Fibroblast of skin of back (primary cell): ENCODE measurements at regions not wholly inside any gene's neighbourhood (a gene's known extent, or its start where the extent isn't known, plus 50 kb on each side); places are given as distances from the start of the nearest gene placed in this dataset.

Experiments used
- DNase-seq: peaks from one replicate; pipeline ENCODE4 v3.0.0-alpha.2; 2013

DNA sequence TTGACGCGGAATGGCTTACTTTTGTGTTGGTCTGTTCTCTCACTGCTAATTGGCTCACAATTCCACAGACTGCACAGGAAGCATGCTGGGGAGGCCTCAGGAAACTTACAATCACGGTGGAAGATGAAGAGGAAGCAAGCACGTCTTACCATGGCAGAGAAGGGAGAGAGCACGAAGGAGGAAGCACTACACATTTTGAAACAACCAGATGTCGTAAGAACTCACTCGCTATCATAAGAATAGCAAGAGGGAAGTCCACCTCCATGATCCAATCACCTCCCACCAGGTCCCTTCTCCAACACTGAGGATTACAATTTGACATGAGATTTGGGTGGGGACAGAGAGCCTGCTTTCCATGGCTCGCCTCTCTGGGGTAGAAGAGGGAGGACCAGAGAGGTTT lies 106.2 kb downstream of the KCNF1 start:
- no peak for DNase-seq

GRCh38 chr2:11018651-11019185 lies 107.0 kb downstream of the KCNF1 start:
- no peak for DNase-seq

DNA sequence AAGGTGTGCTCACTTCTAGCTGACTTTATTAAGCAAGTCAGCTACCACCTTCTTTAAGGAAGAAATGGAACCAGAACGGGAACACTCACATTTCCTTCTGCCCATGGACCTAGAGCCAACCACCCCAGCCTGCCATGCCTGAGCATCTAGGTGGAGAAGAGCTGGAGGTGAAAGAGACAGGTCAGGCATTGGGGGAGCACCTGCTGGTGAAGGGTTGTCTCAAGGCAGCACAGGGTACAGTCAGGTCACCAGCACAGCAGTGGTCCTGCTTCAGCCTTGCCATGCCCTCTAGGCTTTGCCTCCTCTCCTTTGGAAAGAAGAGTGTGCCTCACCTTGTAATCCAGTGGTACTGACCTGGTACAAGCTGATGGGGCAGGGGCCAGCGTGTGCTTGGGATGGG lies 107.9 kb downstream of the KCNF1 start:
- no peak for DNase-seq

DNA sequence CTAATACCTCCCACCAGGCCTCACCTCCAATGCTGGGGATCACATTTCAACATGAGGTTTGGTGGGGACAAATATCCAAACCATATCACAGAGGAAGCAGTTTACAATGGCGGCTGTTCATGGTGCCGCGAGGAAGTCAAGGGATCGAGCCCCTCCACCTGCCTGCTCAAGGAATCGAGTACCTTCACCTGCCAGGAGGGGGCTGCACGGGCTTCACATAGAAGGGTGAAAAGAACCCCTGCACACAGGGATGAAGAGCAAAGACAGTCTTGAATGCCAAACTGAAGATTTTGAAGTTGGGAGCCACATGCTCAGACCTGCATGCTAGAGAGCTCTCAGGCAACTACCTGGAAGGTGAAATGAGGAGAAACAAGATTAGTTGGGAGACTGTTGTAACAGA lies 110.3 kb downstream of the KCNF1 start:
- DNase-seq = no peak

GRCh38 chr2:11022591-11023273 lies 111.0 kb downstream of the KCNF1 start:
- no peak for DNase-seq

DNA sequence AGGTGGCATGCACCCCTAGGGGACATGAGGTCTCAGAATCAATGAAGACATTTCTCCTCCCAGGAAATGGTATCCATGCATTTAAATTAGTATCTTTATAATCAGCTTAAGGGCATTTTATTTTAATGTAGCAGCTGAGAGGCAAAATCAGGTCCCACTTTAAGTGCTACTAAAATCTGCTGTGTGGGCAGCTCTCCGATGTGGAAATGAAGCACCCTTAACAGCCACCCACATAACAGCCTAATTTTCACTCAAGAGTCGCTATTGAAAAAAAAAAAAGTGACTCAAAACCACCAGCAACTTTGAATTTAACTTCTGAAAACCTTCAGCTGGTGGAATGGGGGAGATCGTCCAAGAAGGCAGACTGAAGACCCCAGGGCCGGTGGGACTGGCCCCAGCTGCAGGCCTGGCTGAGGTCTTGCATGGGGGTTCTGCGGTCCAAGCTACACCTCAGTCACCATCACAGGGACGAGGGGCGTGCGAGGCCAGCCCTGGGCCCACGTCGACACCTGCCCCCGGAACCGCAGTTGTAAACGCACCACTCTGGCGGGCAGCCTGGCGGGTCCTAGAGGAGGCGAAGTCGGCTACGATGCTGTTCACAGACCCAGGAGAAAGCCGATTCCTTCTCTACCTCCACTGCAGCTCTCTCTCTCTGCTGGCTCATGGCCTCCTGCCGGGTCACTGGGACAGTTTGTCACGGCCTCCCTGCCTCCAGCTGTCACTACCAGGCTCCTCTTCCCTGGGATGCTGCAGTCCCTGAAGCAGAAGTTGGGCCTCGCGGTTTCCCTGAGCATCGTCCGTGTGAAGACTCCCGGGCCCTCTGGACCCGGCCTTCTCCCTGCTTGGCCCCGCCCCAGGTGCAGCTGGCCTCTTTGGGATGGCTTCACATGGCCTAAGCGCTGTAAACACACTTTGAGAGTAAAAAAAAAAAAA lies 111.9 kb downstream of the KCNF1 start:
- DNase-seq = no peak

GRCh38 chr2:11024259-11024645 lies 112.5 kb downstream of the KCNF1 start:
- peak; percentile 7 for DNase-seq

GRCh38 chr2:11024687-11025086 lies 113.0 kb downstream of the KCNF1 start:
- DNase-seq = no peak

DNA sequence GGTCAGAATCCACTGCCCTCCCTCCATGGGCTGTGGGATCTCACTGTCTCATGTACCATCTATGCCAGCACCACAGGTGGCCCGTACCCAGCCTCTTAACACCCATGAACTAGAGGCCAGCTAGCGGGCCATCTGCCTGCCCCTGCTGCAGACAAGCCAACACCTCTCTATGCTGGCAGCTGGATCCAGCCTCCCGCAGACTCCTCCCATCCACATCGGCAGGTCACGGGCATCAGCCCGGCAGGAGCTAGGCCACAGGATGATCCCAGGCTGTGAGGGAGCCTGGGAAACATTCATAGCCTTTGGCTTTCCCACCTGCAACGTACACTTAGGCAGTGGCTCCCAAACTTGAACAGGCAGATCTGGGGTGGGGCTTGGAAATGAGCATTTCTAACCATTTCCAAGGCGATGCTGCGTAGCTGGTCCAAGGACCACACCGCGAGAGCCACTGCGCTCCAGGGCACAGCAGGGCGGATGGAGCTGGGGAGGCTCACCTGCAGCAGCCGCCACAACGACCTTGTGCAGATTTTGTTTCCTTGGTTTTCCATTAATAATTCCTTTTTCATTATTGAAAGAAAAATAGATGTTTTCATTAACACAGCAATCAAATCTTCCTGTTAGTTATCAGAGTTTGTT lies 114.7 kb downstream of the KCNF1 start:
- no peak for DNase-seq

- no peak for DNase-seq
Observed at GRCh38 chr2:11027195-11027594, 115.5 kb downstream of the KCNF1 start.

- no peak for DNase-seq
Observed at GRCh38 chr2:11028407-11028916, 116.7 kb downstream of the KCNF1 start.

GRCh38 chr2:11029136-11029535 lies 117.4 kb downstream of the KCNF1 start:
- DNase-seq = no peak

DNA sequence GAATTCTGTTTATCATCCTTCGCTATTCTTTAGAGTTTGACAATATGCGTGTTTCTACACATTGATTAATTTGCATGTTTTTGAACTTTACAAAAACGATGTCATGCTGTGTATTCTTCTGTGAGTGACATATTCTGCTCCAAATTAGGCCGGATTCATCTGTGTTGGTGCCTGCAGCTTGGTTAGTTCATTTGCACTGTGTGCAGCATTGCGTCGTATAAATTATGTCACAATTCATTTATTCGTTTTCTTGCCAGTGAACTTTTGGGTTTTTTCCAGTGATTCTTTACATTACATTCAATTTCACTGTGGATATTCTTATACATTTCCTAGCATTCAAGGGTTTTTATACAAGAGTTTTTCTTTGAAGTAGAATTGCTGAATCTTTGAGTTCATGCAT lies 118.3 kb downstream of the KCNF1 start:
- DNase-seq = no peak

DNA sequence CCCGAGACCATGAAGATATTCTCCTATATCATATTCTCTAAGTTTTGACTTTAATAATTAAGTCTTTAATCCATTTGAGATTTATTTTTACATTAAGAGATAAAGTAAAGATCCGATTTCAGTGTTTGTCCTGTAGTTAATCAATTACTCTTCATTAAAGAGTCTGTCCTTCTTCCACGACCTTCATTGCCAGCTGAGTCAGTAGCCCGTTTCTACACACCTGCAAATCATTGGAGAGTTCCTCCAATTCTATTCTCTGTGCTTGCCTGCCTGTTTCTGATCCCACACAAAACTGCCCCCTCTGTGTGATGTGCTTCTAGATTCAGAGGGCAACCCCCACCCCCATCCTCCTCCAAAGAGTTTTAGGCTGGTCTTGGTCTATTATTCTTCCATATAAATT lies 119.2 kb downstream of the KCNF1 start:
- DNase-seq = no peak

DNA sequence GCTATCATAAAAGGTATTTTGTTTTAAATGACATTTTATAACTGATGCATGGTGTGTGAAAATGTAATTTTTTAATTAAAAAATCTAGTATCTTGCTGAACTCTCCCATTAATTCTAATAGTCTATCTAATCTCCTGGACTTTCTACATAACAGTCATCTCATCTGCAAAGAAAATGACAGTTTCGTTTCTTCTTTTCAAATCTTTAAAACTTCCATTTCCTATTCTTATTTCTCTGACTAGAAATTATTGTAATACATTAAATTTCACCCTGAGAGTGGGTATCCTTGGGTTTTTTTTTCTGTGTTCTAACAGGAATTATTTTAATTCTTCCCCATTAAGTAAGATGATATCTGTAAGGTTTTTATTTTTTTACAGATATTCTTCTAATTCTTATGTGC lies 120.1 kb downstream of the KCNF1 start:
- no peak for DNase-seq

GRCh38 chr2:11032396-11032795 lies 120.7 kb downstream of the KCNF1 start:
- DNase-seq = no peak

GRCh38 chr2:11033114-11033513 lies 121.4 kb downstream of the KCNF1 start:
- no peak for DNase-seq

DNA sequence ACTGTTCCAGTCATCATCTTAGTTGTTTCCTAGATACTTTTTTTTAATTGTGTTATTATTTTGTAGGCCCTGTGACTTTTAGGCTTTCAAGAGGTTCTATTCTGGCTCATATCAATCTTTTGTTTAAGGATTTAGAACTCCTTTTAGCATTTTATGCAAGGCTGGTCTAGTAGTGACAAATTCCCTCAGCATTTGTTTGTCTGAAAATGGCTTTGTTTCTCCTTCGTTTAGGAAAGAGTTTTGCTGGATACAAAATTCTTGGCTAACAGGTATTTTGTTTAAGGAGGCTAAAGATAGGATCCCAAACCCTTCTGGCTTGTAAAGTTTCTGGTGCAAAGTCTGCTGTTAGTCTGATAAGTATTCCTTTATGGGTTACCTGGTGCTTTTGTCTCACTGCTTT lies 116.6 kb upstream of the SLC66A3 start:
- DNase-seq = no peak

DNA sequence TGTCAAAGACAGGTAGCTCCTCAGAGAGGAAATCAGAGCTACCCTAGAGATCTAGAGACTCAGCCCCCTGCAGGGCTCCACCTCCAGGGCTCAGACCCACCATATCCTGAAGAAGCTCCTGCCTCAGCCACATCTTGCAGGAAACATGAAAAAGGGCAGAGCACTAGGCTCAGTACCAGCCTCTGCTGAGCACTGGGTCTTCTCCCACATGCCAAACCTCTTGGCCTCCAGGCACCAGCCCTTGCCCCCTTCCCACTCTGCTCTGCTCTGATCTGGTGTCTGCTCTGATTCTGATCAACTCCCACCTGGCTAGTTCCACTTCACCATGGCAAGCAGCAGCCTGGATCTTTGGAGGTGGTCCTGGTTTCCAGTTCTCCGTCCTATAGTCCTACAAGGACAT lies 114.3 kb upstream of the SLC66A3 start:
- DNase-seq = no peak

DNA sequence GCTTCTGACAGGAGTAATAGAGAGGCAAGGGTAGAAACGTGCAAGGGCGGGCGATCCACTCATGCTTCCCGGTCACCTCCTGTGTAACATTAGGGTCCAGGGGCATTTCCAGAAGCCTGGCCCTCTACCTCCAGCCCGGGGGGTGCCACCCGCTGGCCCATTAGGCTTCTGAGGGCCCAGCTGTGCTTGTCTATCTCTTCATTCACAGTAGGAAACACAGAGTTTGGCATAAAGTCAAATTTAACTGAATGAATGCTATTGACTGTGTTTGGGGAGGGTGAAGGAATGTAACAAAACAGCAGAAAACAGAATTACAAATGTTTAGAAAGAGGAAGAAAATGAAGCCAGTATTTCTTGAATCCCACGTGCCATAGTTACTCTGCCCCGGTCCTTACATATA lies 112.4 kb upstream of the SLC66A3 start:
- DNase-seq = no peak

DNA sequence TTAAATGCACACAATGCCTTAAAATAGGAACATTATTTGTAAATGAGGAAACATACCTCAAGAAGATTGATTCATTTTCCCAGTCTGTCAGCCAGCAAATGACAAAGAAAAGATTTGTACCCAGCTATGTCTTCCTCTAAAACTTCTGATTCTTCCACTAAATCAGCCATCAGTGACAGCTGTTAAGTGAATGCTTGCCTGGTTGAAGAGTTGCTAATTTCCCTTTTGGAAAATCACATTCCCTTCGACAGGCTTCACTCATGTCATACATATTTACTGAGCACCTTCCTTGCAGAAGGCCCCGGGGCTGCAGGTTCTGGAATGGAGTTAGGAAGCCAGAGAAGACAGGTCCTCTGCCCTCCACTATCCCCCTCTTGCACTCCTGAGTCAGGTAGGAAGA lies 112.0 kb upstream of the SLC66A3 start:
- DNase-seq = no peak

- no peak for DNase-seq
Observed at GRCh38 chr2:11044201-11044600, 111.1 kb upstream of the SLC66A3 start.

- DNase-seq = no peak
Observed at GRCh38 chr2:11045294-11045693, 110.0 kb upstream of the SLC66A3 start.
